ENCODE measurements at regions not wholly inside any gene's neighbourhood (a gene's known extent, or its start where the extent isn't known, plus 50 kb on each side); places are given as distances from the start of the nearest gene placed in this dataset.

GRCh38 chr4:123878976-123879375 lies 482.4 kb downstream of the SPRY1 start:
- DNase-seq (ENCODE audit: low spot score): no peak

GRCh38 chr4:123880631-123881030 lies 484.0 kb downstream of the SPRY1 start:
- DNase-seq (ENCODE audit: low spot score): no peak

GRCh38 chr4:123884922-123885321 lies 488.3 kb downstream of the SPRY1 start:
- no peak for DNase-seq (ENCODE audit: low spot score)

GRCh38 chr4:123889507-123889906 lies 492.9 kb downstream of the SPRY1 start:
- no peak for DNase-seq (ENCODE audit: low spot score)

- DNase-seq (ENCODE audit: low spot score): no peak
Observed at GRCh38 chr4:123890889-123891288, 494.3 kb downstream of the SPRY1 start.

- no peak for DNase-seq (ENCODE audit: low spot score)
Observed at GRCh38 chr4:123891881-123892280, 495.3 kb downstream of the SPRY1 start.

GRCh38 chr4:123892368-123892976 lies 495.9 kb downstream of the SPRY1 start:
- DNase-seq (ENCODE audit: low spot score): no peak

- no peak for DNase-seq (ENCODE audit: low spot score)
Observed at GRCh38 chr4:123893011-123893981, 496.7 kb downstream of the SPRY1 start.

- no peak for DNase-seq (ENCODE audit: low spot score)
Observed at GRCh38 chr4:123896446-123897071, 500.0 kb downstream of the SPRY1 start.

GRCh38 chr4:123898946-123899666 lies 502.5 kb downstream of the SPRY1 start:
- DNase-seq (ENCODE audit: low spot score): no peak

- DNase-seq (ENCODE audit: low spot score): no peak
Observed at GRCh38 chr4:123904882-123905281, 508.3 kb downstream of the SPRY1 start.

GRCh38 chr4:123913598-123913997 lies 517.0 kb downstream of the SPRY1 start:
- no peak for DNase-seq (ENCODE audit: low spot score)

GRCh38 chr4:123916821-123917220 lies 520.2 kb downstream of the SPRY1 start:
- no peak for DNase-seq (ENCODE audit: low spot score)

- DNase-seq (ENCODE audit: low spot score): no peak
Observed at GRCh38 chr4:123919576-123920098, 523.0 kb downstream of the SPRY1 start.

GRCh38 chr4:123921339-123921738 lies 524.7 kb downstream of the SPRY1 start:
- no peak for DNase-seq (ENCODE audit: low spot score)

GRCh38 chr4:123922847-123923246 lies 526.3 kb downstream of the SPRY1 start:
- DNase-seq (ENCODE audit: low spot score): no peak

GRCh38 chr4:123924536-123924935 lies 527.9 kb downstream of the SPRY1 start:
- no peak for DNase-seq (ENCODE audit: low spot score)

GRCh38 chr4:123929565-123929964 lies 533.0 kb downstream of the SPRY1 start:
- no peak for DNase-seq (ENCODE audit: low spot score)

- no peak for DNase-seq (ENCODE audit: low spot score)
Observed at GRCh38 chr4:123930996-123931395, 534.4 kb downstream of the SPRY1 start.

- DNase-seq (ENCODE audit: low spot score): no peak
Observed at GRCh38 chr4:123934096-123934495, 537.5 kb downstream of the SPRY1 start.

GRCh38 chr4:123936621-123937043 lies 540.0 kb downstream of the SPRY1 start:
- DNase-seq (ENCODE audit: low spot score): no peak

- DNase-seq (ENCODE audit: low spot score): no peak
Observed at GRCh38 chr4:123937581-123937980, 541.0 kb downstream of the SPRY1 start.

All from Ammon's horn (tissue), 1 donor.